NCI-H2029 treated with DMSO at 0.1 percent for 48 hours (cell line): ENCODE measurements at regions not wholly inside any gene's neighbourhood (a gene's known extent, or its start where the extent isn't known, plus 50 kb on each side); places are given as distances from the start of the nearest gene placed in this dataset.

ENCODE experiments used
- DNase-seq: peaks from one replicate; lab custom pipeline; 2025; lab: John Stamatoyannopoulos, UW

DNA sequence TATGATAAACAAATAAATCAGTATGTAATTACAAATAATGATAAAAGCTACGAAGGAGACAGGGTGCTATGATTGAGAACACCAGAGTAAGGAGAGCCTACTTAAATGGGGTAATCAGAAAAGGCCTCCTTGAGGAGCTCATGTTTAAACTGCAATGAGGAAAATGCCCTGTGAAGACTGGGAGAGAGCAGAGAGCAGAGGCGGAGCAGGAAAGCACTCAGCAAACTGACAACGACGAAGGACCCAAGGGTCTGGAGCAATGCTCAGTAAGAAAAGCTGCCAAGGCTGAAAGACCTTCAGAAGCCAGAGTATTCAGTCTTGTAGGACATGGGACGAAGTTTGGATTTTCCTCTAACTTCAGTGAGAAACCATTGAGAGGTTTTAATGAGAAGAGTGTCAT lies 114.2 kb upstream of the PLEKHA5 start:
- no peak for DNase-seq

- no peak for DNase-seq
These were observed 111.1 kb upstream of the PLEKHA5 start for GRCh38 chr12:19018302-19018970.

DNA sequence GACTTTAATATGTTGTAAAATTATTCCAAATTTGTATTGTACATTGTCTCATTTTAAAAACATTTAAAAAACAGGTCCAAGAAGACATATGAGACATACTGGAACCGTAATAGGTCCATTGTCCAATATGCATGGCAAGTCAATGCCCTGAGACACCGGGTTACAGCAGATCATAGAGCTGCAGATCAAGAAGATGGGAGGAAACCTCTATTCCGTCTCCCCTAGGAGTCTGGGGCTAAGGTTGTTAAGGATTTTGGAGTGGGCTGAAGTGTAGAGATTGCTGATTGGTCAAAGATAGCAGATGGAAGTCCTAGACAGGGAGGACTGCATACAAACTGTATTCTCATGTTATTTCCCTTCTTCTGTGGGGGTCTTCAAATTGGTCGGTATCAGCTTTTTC lies 108.3 kb upstream of the PLEKHA5 start:
- no peak for DNase-seq

DNA sequence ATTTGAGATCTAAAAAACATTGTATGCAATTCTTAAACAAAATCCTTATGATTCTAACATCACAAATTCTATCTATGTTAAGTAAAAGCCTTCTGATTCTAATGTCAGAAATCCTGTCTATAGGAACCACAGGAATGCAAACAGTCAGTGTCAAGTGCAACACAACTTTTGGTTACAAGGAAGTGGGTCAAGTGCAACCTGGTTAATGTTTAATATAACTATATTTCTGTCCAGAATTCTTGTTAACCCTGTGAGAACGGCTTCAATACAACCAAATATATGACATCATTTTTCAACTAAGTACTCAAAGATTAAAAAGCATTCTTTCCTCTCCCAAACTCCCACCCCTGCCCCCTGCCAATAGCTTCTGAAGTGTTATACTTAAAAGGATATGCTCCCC lies 107.9 kb upstream of the PLEKHA5 start:
- DNase-seq: no peak

- DNase-seq: no peak
These were observed 104.0 kb upstream of the PLEKHA5 start for GRCh38 chr12:19025582-19025981.

DNA sequence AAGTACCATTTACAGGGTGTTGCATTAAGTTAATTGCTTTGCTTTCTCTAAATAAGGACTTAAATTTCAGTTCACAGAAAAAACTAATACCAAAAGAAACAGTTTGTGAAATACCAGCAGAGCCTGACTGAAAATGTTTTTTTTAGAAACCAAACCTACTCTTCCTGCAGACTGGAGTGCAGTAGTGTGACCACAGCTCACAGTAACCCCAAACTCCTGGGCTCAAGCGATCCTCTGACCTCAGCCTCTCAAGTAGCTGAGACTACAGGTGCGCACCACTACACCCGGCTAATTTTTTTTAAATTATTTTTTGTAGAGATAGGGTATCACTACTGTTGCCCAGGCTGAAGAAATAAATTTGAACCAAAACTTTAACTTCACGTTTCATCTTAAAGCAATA lies 103.5 kb upstream of the PLEKHA5 start:
- no peak for DNase-seq

DNA sequence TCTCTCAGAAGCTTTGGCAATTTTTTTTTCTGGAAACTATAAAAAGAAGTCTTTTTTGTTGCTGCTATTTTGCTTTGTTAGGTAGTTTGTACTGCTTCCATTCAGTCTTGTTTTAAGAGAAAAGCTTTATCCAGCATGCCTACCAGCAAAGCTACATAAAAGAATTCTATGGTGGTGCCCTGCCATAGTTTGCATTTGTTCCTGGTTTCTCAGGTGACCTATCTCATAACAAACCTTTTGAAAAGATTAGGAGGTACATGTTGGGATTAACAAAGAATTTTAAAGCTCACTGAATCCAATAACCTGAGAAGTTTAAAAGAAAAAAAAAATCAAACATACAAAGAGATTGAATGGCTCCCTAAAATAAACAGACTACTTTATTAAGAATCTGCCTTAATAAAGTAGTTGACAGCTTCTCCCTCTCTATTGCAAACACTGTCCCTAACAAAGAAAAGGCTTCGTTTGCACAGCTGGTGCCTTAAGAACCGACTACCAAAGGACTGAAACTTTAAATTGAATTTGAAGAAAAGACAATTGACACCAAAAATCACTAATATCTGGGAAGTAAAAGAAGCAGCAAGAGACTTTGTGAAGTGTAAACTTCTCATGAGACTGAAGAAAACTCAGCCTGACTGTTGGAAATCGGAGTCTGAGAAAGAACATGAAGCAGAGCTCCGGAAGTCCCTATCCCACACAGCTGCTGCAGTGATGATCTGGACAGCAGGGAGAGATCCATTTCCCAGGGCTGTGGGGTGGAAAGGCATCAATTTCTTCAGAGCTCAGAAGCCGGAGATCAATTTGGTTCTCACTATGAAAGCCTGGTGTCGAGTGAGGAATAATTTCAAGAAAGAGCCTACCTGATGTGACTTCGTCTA lies 102.7 kb upstream of the PLEKHA5 start:
- DNase-seq: no peak

DNA sequence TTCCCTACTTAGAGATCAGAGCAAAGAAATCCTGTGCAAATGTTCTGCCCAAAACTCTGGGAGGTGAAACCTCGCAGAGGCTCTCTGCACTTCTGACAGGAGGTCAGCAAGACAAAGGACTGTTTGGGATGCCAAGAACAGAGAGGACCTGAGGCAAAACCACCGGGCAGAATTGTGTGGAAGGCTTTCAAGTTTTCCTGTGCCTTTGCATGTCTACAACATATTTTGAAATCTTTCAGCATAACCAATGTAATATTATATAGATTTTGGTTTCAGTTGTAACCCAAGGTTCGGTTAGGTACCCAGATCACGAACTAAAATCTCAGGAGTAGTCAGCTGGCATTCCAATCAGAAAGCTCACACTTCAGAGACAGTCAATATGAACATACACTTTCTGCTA lies 99.4 kb upstream of the PLEKHA5 start:
- DNase-seq: no peak

- no peak for DNase-seq
These were observed 98.9 kb upstream of the PLEKHA5 start for GRCh38 chr12:19030603-19031002.

DNA sequence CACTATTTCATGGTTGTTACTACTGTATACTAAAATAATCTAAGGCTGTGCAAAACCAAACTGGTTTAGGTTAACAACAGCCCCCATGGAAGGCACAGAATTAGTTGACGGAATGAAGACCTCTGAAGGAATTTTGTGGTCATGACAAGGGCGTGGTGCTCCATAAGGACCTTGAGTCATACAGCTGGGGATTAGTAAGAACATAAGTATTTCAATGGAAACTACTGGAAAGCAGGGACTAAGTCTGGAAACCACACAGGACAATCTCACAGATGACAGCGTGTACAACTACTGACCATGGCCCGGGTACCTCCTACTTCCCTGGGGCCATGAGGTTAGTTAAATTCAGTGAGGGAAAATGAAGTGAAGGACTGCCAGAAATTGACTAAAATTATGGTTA lies 98.5 kb upstream of the PLEKHA5 start:
- no peak for DNase-seq

DNA sequence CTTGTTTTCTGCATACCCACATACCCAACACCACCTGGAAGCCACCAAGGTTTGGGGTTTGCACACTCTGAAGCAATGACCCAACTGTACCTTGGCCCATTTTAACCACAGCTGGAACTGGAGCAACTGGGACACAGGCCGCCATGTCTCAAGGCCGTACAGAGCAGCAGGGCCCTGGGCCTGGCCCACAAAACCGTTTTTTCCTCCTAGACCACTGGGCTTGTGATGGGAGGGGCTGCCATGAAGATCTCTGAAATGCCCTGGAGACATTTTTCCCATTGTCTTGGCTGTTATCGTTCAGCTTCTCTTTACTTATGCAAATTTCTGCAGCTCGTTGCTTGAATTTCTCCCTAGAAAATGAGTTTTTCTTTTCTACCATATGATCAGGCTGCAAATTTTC lies 96.7 kb upstream of the PLEKHA5 start:
- DNase-seq: no peak

DNA sequence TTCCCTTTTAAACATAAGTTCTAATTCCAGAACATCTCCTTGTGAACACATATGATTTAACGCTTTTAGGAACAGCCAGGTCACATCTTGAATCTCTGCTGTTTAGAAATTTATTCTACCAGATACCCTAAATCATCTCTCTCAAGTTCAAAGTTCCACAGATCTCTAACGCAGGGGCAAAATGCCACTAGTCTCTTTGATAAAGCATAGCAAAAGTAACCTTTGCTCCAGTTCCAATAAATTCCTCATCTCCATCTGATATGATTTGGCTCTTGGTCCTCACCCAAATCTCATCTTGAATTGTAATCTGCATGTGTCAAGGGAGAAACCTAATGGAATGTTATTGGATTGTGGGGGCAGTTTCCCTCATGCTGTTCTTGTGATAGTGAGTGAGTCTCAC lies 96.3 kb upstream of the PLEKHA5 start:
- DNase-seq: no peak

- DNase-seq: no peak
These were observed 94.6 kb upstream of the PLEKHA5 start for GRCh38 chr12:19034937-19035336.

- no peak for DNase-seq
These were observed 94.0 kb upstream of the PLEKHA5 start for GRCh38 chr12:19035536-19035935.

- no peak for DNase-seq
These were observed 92.7 kb upstream of the PLEKHA5 start for GRCh38 chr12:19036673-19037357.

DNA sequence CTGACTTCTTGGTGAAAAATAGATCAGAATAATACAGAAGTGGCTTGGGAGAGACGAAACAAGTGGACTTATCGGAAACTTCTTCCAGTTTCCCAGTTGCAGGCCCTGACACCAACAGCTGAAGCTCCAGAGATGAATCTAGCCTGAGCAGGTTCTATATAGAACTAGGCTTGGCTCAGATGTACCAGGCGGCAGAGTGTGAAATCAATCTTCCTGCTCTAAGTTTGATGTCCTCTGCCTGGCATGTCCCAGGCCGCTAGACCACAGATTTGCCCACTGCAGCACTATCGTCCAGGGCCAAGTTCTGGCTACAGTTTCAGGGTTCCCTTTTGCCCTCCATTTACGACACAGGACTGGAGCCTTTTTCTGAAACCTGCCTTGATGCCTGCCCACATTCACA lies 91.3 kb upstream of the PLEKHA5 start:
- DNase-seq: no peak

- no peak for DNase-seq
These were observed 90.0 kb upstream of the PLEKHA5 start for GRCh38 chr12:19039515-19039914.

DNA sequence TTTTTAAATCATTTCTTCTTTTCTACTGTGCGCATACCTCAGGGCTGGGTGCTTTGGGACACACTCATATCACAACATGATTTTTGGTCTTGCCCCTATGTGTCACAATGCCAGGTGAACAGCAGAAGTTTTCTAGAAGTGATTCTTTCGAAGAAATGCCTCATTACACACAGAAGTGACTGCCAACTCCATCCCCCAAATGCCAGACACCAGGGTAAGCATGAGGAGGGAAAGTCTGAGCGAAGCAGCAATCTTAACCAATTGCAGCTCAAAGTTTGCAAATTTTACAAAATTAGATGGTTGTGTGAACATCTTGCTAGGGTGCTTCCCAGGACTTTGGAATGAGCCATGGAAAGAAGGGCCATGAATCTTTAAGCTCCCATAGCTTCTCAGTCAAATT lies 87.3 kb upstream of the PLEKHA5 start:
- DNase-seq: no peak

- no peak for DNase-seq
These were observed 85.1 kb upstream of the PLEKHA5 start for GRCh38 chr12:19044430-19044829.

- DNase-seq: no peak
These were observed 84.6 kb upstream of the PLEKHA5 start for GRCh38 chr12:19044891-19045290.

DNA sequence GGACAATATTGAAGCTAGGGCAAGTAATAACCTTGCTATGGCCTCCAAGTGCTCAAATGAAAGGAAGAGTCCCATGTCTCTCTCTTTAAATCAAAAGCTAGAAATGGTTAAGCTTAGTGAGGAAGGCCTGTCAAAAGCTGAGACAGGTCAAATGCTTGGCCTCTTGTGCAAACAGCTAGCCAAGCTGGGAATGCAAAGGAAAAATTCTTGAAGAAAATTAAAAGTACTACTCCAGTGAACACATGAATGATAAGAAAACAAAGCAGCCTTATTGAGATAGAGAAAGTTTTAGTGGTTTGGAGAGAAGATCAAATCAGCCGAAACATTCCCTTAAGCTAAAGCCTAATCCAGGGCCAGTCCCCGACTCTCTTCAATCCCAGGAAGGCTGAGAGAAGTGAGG lies 84.1 kb upstream of the PLEKHA5 start:
- DNase-seq: no peak

- no peak for DNase-seq
These were observed 80.6 kb upstream of the PLEKHA5 start for GRCh38 chr12:19048943-19049342.

GRCh38 chr12:19052689-19053088 lies 76.8 kb upstream of the PLEKHA5 start:
- DNase-seq: no peak
